Ovary (tissue), 3 donors: ENCODE measurements at regions not wholly inside any gene's neighbourhood (a gene's known extent, or its start where the extent isn't known, plus 50 kb on each side); places are given as distances from the start of the nearest gene placed in this dataset.

Experiments used
- EP300 ChIP-seq: sonication (generic); formaldehyde crosslinking; IDR thresholded peaks from one replicate; pipeline ENCODE4 v1.6.1; 2017; ENCODE audit warnings: antibody characterized with exemption
- POLR2A ChIP-seq: fragments of 450-650 bp; IDR thresholded peaks from one replicate; pipeline ENCODE4 v1.6.1; 2017; ENCODE audit warnings: antibody characterized with exemption, mild to moderate bottlenecking, moderate library complexity
- TF ChIP-seq, protein P1 (sequence below), 3 donors: fragments of 450-650 bp in 2 of 3; fragments of 200-600 bp in 1 of 3; IDR thresholded peaks; one replicate each; pipeline versions ENCODE4 v1.5.1 to v1.8.0; 2016 to 2022; ENCODE audit warnings: antibody characterized with exemption in 3 of 3, mild to moderate bottlenecking in 1 of 3
- donor health status: DM: no; HTN: no; CAD: no.

DNA sequence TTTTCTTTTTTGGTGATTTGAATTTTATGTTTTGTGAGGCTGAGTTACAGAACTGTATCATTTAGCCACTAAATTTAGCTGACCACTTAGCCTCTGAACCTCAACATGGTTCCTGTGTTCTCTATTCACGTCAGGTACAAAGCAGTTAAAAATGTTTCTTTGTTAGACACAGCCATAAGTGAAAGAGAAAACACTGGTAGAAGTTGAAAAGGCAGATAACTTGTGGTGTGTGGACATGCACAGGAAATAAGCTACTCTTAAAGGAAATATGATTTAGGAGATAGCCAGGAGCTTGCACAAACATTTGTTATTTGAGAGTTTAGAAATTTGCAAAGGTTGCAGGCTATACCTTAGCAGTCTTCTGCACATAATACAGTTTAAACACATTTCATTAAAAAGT lies 171.0 kb upstream of the RPS6KA3 start:
- TF ChIP-seq, protein P1, sequence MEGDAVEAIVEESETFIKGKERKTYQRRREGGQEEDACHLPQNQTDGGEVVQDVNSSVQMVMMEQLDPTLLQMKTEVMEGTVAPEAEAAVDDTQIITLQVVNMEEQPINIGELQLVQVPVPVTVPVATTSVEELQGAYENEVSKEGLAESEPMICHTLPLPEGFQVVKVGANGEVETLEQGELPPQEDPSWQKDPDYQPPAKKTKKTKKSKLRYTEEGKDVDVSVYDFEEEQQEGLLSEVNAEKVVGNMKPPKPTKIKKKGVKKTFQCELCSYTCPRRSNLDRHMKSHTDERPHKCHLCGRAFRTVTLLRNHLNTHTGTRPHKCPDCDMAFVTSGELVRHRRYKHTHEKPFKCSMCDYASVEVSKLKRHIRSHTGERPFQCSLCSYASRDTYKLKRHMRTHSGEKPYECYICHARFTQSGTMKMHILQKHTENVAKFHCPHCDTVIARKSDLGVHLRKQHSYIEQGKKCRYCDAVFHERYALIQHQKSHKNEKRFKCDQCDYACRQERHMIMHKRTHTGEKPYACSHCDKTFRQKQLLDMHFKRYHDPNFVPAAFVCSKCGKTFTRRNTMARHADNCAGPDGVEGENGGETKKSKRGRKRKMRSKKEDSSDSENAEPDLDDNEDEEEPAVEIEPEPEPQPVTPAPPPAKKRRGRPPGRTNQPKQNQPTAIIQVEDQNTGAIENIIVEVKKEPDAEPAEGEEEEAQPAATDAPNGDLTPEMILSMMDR (IDR thresholded peaks at IDR 0.05) = no peak
- no peak for TF ChIP-seq POLR2A
- no peak for TF ChIP-seq EP300
